Gastroesophageal sphincter (tissue), 4 donors: ENCODE measurements at regions not wholly inside any gene's neighbourhood (a gene's known extent, or its start where the extent isn't known, plus 50 kb on each side); places are given as distances from the start of the nearest gene placed in this dataset.

Source experiments
- ATAC-seq: fragments of 150-250 bp; one replicate; pipeline ENCODE4 v1.9.1; 2016; ENCODE audit warnings: mild to moderate bottlenecking, moderate library complexity
- H3K27ac ChIP-seq, 4 donors: fragments of 200-600 bp; sonication (generic) in 3 of 4; 1 replicate in 3 of 4; 2 replicates in 1 of 4; pipeline ENCODE4 v1.5.1; 2016 to 2019
- H3K27me3 ChIP-seq: fragments of 200-600 bp; sonication (generic); one replicate; pipeline ENCODE4 v1.5.1; 2019
- H3K36me3 ChIP-seq, 2 donors: fragments of 200-600 bp; sonication (generic); one replicate each; pipeline ENCODE4 v1.5.1; 2019; ENCODE audit warnings: control low read depth in 1 of 2
- H3K4me1 ChIP-seq, 3 donors: fragments of 200-600 bp; sonication (generic); 1 replicate in 2 of 3; 2 replicates in 1 of 3; pipeline ENCODE4 v1.5.1; 2016 to 2019; ENCODE audit warnings: control low read depth in 2 of 3
- H3K4me3 ChIP-seq, 2 donors: fragments of 200-600 bp; sonication (generic); one replicate each; pipeline ENCODE4 v1.5.1; 2019; ENCODE audit warnings: mild to moderate bottlenecking in 1 of 2, moderate library complexity in 1 of 2
- H3K9me3 ChIP-seq, 3 donors: fragments of 200-600 bp; sonication (generic); one replicate each; pipeline ENCODE4 v1.5.1; 2017 to 2019; ENCODE audit warnings: control low read depth in 2 of 3
- CTCF ChIP-seq, 4 experiments: fragments of 200-600 bp in 2 of 4; fragments of 450-650 bp in 2 of 4; sonication (generic) in 1 of 4; IDR thresholded peaks; one replicate each; pipeline ENCODE4 v1.5.1; 2017 to 2019; ENCODE audit warnings: antibody characterized with exemption in 4 of 4, mild to moderate bottlenecking in 2 of 4, moderate library complexity in 2 of 4
- EP300 ChIP-seq: sonication (generic); formaldehyde crosslinking; IDR thresholded peaks from one replicate; pipeline ENCODE4 v1.6.1; 2017; ENCODE audit warnings: antibody characterized with exemption, mild to moderate bottlenecking
- POLR2A ChIP-seq, 2 donors: fragments of 450-650 bp; IDR thresholded peaks; one replicate each; pipeline ENCODE4 v1.6.1; 2017; ENCODE audit warnings: antibody characterized with exemption in 2 of 2, mild to moderate bottlenecking in 2 of 2, moderate library complexity in 1 of 2
- POLR2AphosphoS5 ChIP-seq: sonication (generic); formaldehyde crosslinking; IDR thresholded peaks from one replicate; pipeline ENCODE4 v1.6.1; 2017; ENCODE audit warnings: antibody characterized with exemption
- WGBS, 2 donors: methylation state at CpG; one replicate each; pipeline ENCODE4 v1.1.5; 2018; ENCODE audit warnings: low coverage in 1 of 2; 5-methylcytosine and 5-hydroxymethylcytosine counted together

- no peak for ATAC-seq
- peaks cover 36% of the 10 kb centered on the region for H3K27me3 ChIP-seq
- H3K27ac ChIP-seq = no peak overlapping the region
- H3K4me3 ChIP-seq = no peak overlapping the region
- H3K4me1 ChIP-seq = no peaks in the 10 kb centered on the region
- no peaks in the 10 kb centered on the region for H3K36me3 ChIP-seq
- no peaks in the 10 kb centered on the region for H3K9me3 ChIP-seq
- 89% methylated on average over 1 of the region's 4 CpGs; no CpG with 5 or more reads in 1 of the 2 donors for WGBS, 2 donors
- TF ChIP-seq CTCF (IDR thresholded peaks at IDR 0.05) = no peak
- TF ChIP-seq EP300 = no peak
- no peak for TF ChIP-seq POLR2AphosphoS5
- TF ChIP-seq POLR2A (IDR thresholded peaks at IDR 0.05) = no peak
These were observed 545.5 kb upstream of the TBX3 start for GRCh38 chr12:115229517-115229916.

DNA sequence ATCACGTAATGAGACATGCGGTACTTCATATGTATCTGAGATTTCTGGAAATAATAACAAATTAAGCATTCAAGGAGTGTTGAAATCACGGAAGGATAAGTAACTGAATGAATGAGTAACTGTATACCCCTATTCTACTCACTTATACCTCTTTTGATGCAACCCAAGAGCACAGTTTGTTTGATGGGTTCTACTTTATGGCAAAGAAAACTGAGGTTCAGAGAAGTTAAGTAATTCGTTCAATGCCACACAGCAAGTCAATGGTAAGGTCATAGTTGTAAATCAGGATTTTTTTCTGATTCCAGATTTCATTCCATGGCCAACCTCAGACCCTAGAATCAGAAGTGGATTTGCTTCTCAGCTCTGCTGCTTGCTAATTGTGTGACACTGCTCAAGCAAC is 544.5 kb upstream of the TBX3 start:
- TF ChIP-seq POLR2A (IDR thresholded peaks at IDR 0.05) = no peak
- no peak for TF ChIP-seq EP300
- no peak for TF ChIP-seq CTCF (IDR thresholded peaks at IDR 0.05)
- no peak for TF ChIP-seq POLR2AphosphoS5
- H3K27me3 ChIP-seq = peaks cover 28% of the 10 kb centered on the region
- no peak overlapping the region for H3K4me3 ChIP-seq
- no peaks in the 10 kb centered on the region for H3K4me1 ChIP-seq
- H3K9me3 ChIP-seq = no peaks in the 10 kb centered on the region
- WGBS, 2 donors = 82 to 100% methylated on average over 4 of the region's 4 CpGs
- no peak for ATAC-seq
- H3K27ac ChIP-seq = no peak overlapping the region
- H3K36me3 ChIP-seq = no peaks in the 10 kb centered on the region

- Histone ChIP-seq H3K36me3 (no peaks in the 10 kb centered on the region), H3K27me3 (peaks cover 18% of the 10 kb centered on the region), H3K27ac (no peak overlapping the region), H3K4me3 (no peak overlapping the region), H3K9me3 (no peaks in the 10 kb centered on the region), H3K4me1 (no peaks in the 10 kb centered on the region)
- ATAC-seq = no peak
- TF ChIP-seq POLR2A (IDR thresholded peaks at IDR 0.05) (no peak), POLR2AphosphoS5 (peak; percentile 29)
- WGBS, 2 donors = 83% methylated on average over 2 of the region's 4 CpGs; no CpG with 5 or more reads in 1 of the 2 donors
These were observed 543.2 kb upstream of the TBX3 start for GRCh38 chr12:115227137-115227615.

DNA sequence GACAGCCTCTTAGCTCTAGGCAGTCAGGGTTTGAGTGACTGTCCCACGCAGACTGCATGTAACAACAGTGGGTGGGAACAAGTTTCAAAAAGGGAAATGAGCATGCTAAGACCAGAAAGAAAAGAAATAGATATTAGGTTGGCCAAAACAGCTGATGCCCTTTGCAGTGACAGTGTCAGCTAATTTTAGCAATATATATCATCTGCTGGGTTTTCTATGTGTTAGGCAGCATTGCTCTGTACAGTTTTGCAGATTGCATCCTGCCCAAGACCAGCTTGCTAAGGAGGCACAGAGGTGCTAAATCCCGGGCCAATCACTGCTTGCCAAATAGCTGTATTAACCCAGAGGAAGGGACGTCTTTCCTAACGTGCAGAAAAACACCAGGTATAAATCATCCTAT is 541.9 kb upstream of the TBX3 start:
- Histone ChIP-seq H3K27me3 (peaks cover 7% of the 10 kb centered on the region), H3K4me1 (no peaks in the 10 kb centered on the region), H3K4me3 (no peak overlapping the region), H3K27ac (no peak overlapping the region), H3K9me3 (no peaks in the 10 kb centered on the region), H3K36me3 (no peaks in the 10 kb centered on the region)
- TF ChIP-seq POLR2AphosphoS5 = no peak
- no peak for TF ChIP-seq POLR2A (IDR thresholded peaks at IDR 0.05)
- TF ChIP-seq EP300 = no peak
- TF ChIP-seq CTCF (IDR thresholded peaks at IDR 0.05) = no peak
- ATAC-seq = no peak
- WGBS, 2 donors = 61 to 90% methylated on average over 2 to 4 of the region's 4 CpGs

GRCh38 chr12:115223991-115224390 is 540.0 kb upstream of the TBX3 start:
- no peak for TF ChIP-seq POLR2A (IDR thresholded peaks at IDR 0.05)
- no peak for TF ChIP-seq CTCF (IDR thresholded peaks at IDR 0.05)
- Histone ChIP-seq H3K4me3 (no peak overlapping the region), H3K9me3 (no peaks in the 10 kb centered on the region), H3K4me1 (no peaks in the 10 kb centered on the region), H3K27me3 (no peaks in the 10 kb centered on the region), H3K27ac (no peak overlapping the region), H3K36me3 (no peaks in the 10 kb centered on the region)
- no peak for ATAC-seq
- WGBS, 2 donors = 95% methylated on average over 3 of the region's 4 CpGs; no CpG with 5 or more reads in 1 of the 2 donors
